Small intestine (tissue), 7 donors: ENCODE measurements at regions not wholly inside any gene's neighbourhood (a gene's known extent, or its start where the extent isn't known, plus 50 kb on each side); places are given as distances from the start of the nearest gene placed in this dataset.
"Not testable (repeated sequence)": the region's sequence is repeated elsewhere in the genome, so short reads cannot be mapped to it uniquely, and the experiment has no call there.

ENCODE experiments used
- DNase-seq, 2 donors: peaks; one replicate each; pipeline versions ENCODE4 v3.0.0 to v3.0.0-alpha.2; 2013
- FAIRE-seq: peaks from 2 replicates; lab custom pipeline; 2012; peaks lifted over from hg19 to GRCh38; lab: Jason Lieb, UNC
- H3K27ac ChIP-seq, 3 donors: one replicate each; pipeline ENCODE4 v1.5.1; 2013; ENCODE audit warnings: low read length in 2 of 3, mild to moderate bottlenecking in 2 of 3, control low read depth in 1 of 3, inconsistent platforms in 1 of 3, low read depth in 1 of 3, moderate library complexity in 1 of 3
- H3K27me3 ChIP-seq, 3 donors: one replicate each; pipeline ENCODE4 v1.6.1; 2013; ENCODE audit warnings: low read length in 3 of 3, inconsistent platforms in 1 of 3; ENCODE audit not compliant: control insufficient read depth in 3 of 3, insufficient read depth in 3 of 3
- H3K36me3 ChIP-seq, 3 donors: one replicate each; pipeline ENCODE4 v1.6.1; 2013; ENCODE audit warnings: low read length in 3 of 3, inconsistent platforms in 1 of 3, low read depth in 1 of 3, mild to moderate bottlenecking in 1 of 3, moderate library complexity in 1 of 3; ENCODE audit not compliant: control insufficient read depth in 3 of 3, insufficient read depth in 2 of 3
- H3K4me1 ChIP-seq, 3 donors: one replicate each; pipeline ENCODE4 v1.6.1; 2013; ENCODE audit warnings: low read length in 2 of 3, inconsistent platforms in 1 of 3, low read depth in 1 of 3, mild to moderate bottlenecking in 1 of 3, moderate library complexity in 1 of 3; ENCODE audit not compliant: control insufficient read depth in 3 of 3, insufficient read depth in 2 of 3
- H3K4me3 ChIP-seq, 3 donors: one replicate each; pipeline ENCODE4 v1.5.1; 2013; ENCODE audit warnings: low read length in 3 of 3, control low read depth in 1 of 3, inconsistent platforms in 1 of 3, low read depth in 1 of 3, mild to moderate bottlenecking in 1 of 3, moderate library complexity in 1 of 3
- H3K9me3 ChIP-seq, 2 donors: one replicate each; pipeline ENCODE4 v1.6.1; 2013; ENCODE audit warnings: low read depth in 1 of 2, low read length in 1 of 2; ENCODE audit not compliant: control insufficient read depth in 2 of 2, insufficient read depth in 1 of 2
- WGBS, 3 donors: extraction: QIAGEN DNeasy Blood & Tissue Kit; methylation state at CpG; one replicate each; pipeline ENCODE4 v1.1.7; 2013; 5-methylcytosine and 5-hydroxymethylcytosine counted together
- donor health status: healthy with polysubstance abuse.
- donor health status: control.
- donor health status: control.
- donor health status: Bipolar disorder and iron deficiency.
- donor health status: healthy.

GRCh38 chr11:44426958-44427357 lies 117.0 kb upstream of the ALX4 start:
- Histone ChIP-seq H3K4me1 (no peaks in the 10 kb centered on the region), H3K9me3 (no peaks in the 10 kb centered on the region), H3K27me3 (peaks cover 0 to 2% (median 0%) of the 10 kb centered on the region in 3 donors), H3K36me3 (no peaks in the 10 kb centered on the region), H3K4me3 (no peak overlapping the region), H3K27ac (no peak overlapping the region)
- DNase-seq (no peak), FAIRE-seq (no peak)
- WGBS, 3 donors, result 81 to 89% (median 85%) methylated on average over 11 of the region's 11 CpGs

- H3K27ac ChIP-seq, result no peak overlapping the region
- 42 to 56% (median 47%) methylated on average over 8 of the region's 8 CpGs for WGBS, 3 donors
- FAIRE-seq (no peak), DNase-seq (no peak)
- no peak overlapping the region for H3K4me3 ChIP-seq
- H3K4me1 ChIP-seq, result no peaks in the 10 kb centered on the region
- no peaks in the 10 kb centered on the region for H3K36me3 ChIP-seq
- peaks cover 0 to 2% (median 2%) of the 10 kb centered on the region in 3 donors for H3K27me3 ChIP-seq
- no peaks in the 10 kb centered on the region for H3K9me3 ChIP-seq
These were observed 117.5 kb upstream of the ALX4 start for GRCh38 chr11:44427432-44427831.

GRCh38 chr11:44430140-44430539 lies 120.2 kb upstream of the ALX4 start:
- Histone ChIP-seq H3K27ac (no peak overlapping the region), H3K9me3 (no peaks in the 10 kb centered on the region), H3K4me3 (no peak overlapping the region), H3K4me1 (no peaks in the 10 kb centered on the region), H3K27me3 (peaks cover 2 to 3% (median 2%) of the 10 kb centered on the region in 3 donors), H3K36me3 (no peaks in the 10 kb centered on the region)
- WGBS, 3 donors, result 21 to 39% (median 29%) methylated on average over 3 of the region's 3 CpGs
- DNase-seq (no peak), FAIRE-seq (no peak)

- Histone ChIP-seq H3K9me3 (no peaks in the 10 kb centered on the region), H3K4me1 (no peaks in the 10 kb centered on the region), H3K27ac (no peak overlapping the region), H3K27me3 (peaks cover 2 to 7% (median 3%) of the 10 kb centered on the region in 3 donors), H3K36me3 (no peaks in the 10 kb centered on the region), H3K4me3 (no peak overlapping the region)
- no peak for DNase-seq
- 55 to 64% (median 60%) methylated on average over 2 of the region's 2 CpGs for WGBS, 3 donors
- no peak for FAIRE-seq
These were observed 124.3 kb upstream of the ALX4 start for GRCh38 chr11:44434191-44434590.

DNA sequence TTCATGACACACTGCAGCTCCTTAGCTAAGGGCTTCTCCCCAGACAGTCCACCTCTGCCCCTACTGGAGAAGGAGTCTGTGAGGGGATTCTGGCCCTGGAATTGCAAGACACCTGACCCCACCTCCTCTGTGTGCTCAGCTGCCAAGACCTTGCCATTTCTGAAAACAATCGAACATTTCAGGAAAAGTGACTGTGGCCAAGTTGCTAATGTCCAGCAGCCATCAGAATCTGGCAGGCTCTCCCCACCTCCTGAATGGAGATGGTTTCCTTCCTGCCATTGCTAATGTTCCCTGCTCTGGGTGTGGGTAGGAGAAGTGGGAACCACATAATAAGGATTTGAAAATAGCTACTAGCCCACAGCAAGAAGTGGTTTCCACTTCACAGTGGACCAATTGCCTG lies 127.2 kb upstream of the ALX4 start:
- FAIRE-seq (no peak), DNase-seq (no peak)
- Histone ChIP-seq H3K4me3 (no peak overlapping the region), H3K9me3 (no peaks in the 10 kb centered on the region), H3K4me1 (no peaks in the 10 kb centered on the region), H3K36me3 (no peaks in the 10 kb centered on the region), H3K27ac (no peak overlapping the region), H3K27me3 (peaks cover 2 to 7% (median 3%) of the 10 kb centered on the region in 3 donors)
- WGBS, 3 donors, result 19 to 53% (median 32%) methylated on average over 1 of the region's 1 CpG

DNA sequence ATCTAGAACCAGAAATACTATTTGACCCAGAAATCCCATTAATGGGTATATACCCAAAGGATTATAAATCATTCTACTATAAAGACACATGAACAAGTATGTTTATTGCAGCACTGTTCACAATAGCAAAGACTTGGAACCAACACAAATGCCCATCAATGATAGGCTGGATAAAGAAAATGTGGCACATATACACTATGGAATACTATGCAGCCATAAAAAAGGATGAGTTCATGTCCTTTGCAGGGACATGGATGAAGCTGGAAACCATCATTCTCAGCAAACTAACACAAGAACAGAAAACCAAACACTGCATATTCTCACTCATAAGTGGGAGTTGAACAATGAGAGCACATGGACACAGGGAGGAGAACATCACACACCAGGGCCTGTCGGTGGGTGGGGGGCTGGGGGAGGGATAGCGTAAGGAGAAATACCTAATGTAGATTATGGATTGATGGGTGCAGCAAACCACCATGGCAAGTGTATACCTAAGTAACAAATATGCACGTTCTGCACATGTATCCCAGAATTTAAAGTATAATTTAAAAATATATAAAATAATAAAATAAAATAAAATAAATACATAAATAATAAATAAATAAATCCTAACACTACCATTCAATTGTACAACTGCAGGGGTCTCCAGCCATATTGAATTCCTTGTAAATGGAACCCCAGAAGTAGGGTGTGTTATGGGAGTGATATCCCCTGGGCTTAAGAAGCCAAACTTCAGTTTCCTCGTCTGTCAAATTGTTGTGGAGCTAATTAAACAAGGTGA lies 122.4 kb upstream of the CD82 start:
- not testable (repeated sequence) for H3K27me3 ChIP-seq, H3K4me1 ChIP-seq, H3K4me3 ChIP-seq, H3K9me3 ChIP-seq, H3K36me3 ChIP-seq, FAIRE-seq, H3K27ac ChIP-seq, DNase-seq
- 87 to 89% (median 88%) methylated on average over 4 of the region's 4 CpGs for WGBS, 3 donors

GRCh38 chr11:44443836-44444769 lies 121.4 kb upstream of the CD82 start:
- H3K4me3 ChIP-seq, result no peak overlapping the region
- DNase-seq (no peak), FAIRE-seq (no peak)
- 68 to 76% (median 72%) methylated on average over 28 of the region's 28 CpGs for WGBS, 3 donors
- H3K36me3 ChIP-seq, result no peaks in the 10 kb centered on the region
- peaks cover 0 to 3% (median 3%) of the 10 kb centered on the region in 3 donors for H3K27me3 ChIP-seq
- no peaks in the 10 kb centered on the region for H3K9me3 ChIP-seq
- no peaks in the 10 kb centered on the region for H3K4me1 ChIP-seq
- no peak overlapping the region for H3K27ac ChIP-seq

- Histone ChIP-seq H3K4me3 (no peak overlapping the region), H3K27me3 (peaks cover 0 to 3% (median 3%) of the 10 kb centered on the region in 3 donors), H3K27ac (no peak overlapping the region), H3K9me3 (no peaks in the 10 kb centered on the region), H3K36me3 (no peaks in the 10 kb centered on the region), H3K4me1 (no peaks in the 10 kb centered on the region)
- FAIRE-seq (peak; percentile 94), DNase-seq (no peak)
- 56 to 72% (median 58%) methylated on average over 3 of the region's 3 CpGs for WGBS, 3 donors
These were observed 120.6 kb upstream of the CD82 start for GRCh38 chr11:44444770-44445321.
